H9 (cell line): ENCODE measurements at regions not wholly inside any gene's neighbourhood (a gene's known extent, or its start where the extent isn't known, plus 50 kb on each side); places are given as distances from the start of the nearest gene placed in this dataset.

Source experiments
- DNase-seq: peaks from one replicate; pipeline ENCODE4 v3.0.0-alpha.2; 2017
- H2AFZ ChIP-seq: one replicate; pipeline ENCODE4 v1.6.1; 2013; ENCODE audit warnings: mild to moderate bottlenecking, low read length, control low read depth, moderate library complexity
- H2AK5ac ChIP-seq: 2 replicates; pipeline ENCODE4 v1.6.1; 2013; ENCODE audit warnings: low read length, control low read depth, mixed read lengths; ENCODE audit not compliant: insufficient read length
- H2BK120ac ChIP-seq: one replicate; pipeline ENCODE4 v1.6.1; 2013; ENCODE audit warnings: low read depth, mild to moderate bottlenecking, low read length, control low read depth, inconsistent platforms; ENCODE audit not compliant: poor library complexity, severe bottlenecking
- H2BK12ac ChIP-seq: 2 replicates; pipeline ENCODE4 v1.6.1; 2013; ENCODE audit warnings: low read length, control low read depth, mixed read lengths, low read depth; ENCODE audit not compliant: insufficient read length
- H2BK15ac ChIP-seq: 2 replicates; pipeline ENCODE4 v1.6.1; 2013; ENCODE audit warnings: low read depth, low read length, control low read depth
- H2BK20ac ChIP-seq: one replicate; pipeline ENCODE4 v1.6.1; 2013; ENCODE audit warnings: low read depth, mild to moderate bottlenecking, low read length, control low read depth, inconsistent platforms; ENCODE audit not compliant: poor library complexity, severe bottlenecking
- H2BK5ac ChIP-seq: 2 replicates; pipeline ENCODE4 v1.6.1; 2013; ENCODE audit warnings: low read length, control low read depth, mixed read lengths; ENCODE audit not compliant: insufficient read length
- H3K14ac ChIP-seq: 2 replicates; pipeline ENCODE4 v1.6.1; 2013; ENCODE audit warnings: low read length, control low read depth; ENCODE audit not compliant: insufficient read depth
- H3K18ac ChIP-seq: 2 replicates; pipeline ENCODE4 v1.6.1; 2013; ENCODE audit warnings: low read depth, mild to moderate bottlenecking, mixed read lengths, low read length, control low read depth; ENCODE audit not compliant: insufficient read length
- H3K23ac ChIP-seq: 2 replicates; pipeline ENCODE4 v1.6.1; 2013; ENCODE audit warnings: low read length, control low read depth, mixed read lengths, low read depth; ENCODE audit not compliant: insufficient read length
- H3K23me2 ChIP-seq: 2 replicates; pipeline ENCODE4 v1.6.1; 2013; ENCODE audit warnings: low read depth, mild to moderate bottlenecking, mixed read lengths, low read length, control low read depth; ENCODE audit not compliant: insufficient read length, poor library complexity, severe bottlenecking
- H3K27ac ChIP-seq: 2 replicates; pipeline ENCODE4 v1.5.1; 2013; ENCODE audit warnings: low read length, control low read depth, mixed read lengths, low read depth; ENCODE audit not compliant: insufficient read length
- H3K27me3 ChIP-seq: 2 replicates; pipeline ENCODE4 v1.6.1; 2013; ENCODE audit warnings: low read length, control low read depth, inconsistent platforms; ENCODE audit not compliant: insufficient read depth
- H3K4ac ChIP-seq: 2 replicates; pipeline ENCODE4 v1.6.1; 2013; ENCODE audit warnings: low read depth, mild to moderate bottlenecking, control low read depth, inconsistent platforms, low read length, moderate library complexity
- H3K4me1 ChIP-seq: 2 replicates; pipeline ENCODE4 v1.6.1; 2013; ENCODE audit warnings: low read length, control low read depth, inconsistent platforms; ENCODE audit not compliant: insufficient read depth
- H3K4me2 ChIP-seq: 2 replicates; pipeline ENCODE4 v1.6.1; 2013; ENCODE audit warnings: low read length, control low read depth, mixed read lengths; ENCODE audit not compliant: insufficient read length, insufficient read depth
- H3K56ac ChIP-seq: 2 replicates; pipeline ENCODE4 v1.6.1; 2013; ENCODE audit warnings: low read depth, mild to moderate bottlenecking, mixed read lengths, low read length, control low read depth; ENCODE audit not compliant: insufficient read length
- H3K79me1 ChIP-seq: 2 replicates; pipeline ENCODE4 v1.6.1; 2013; ENCODE audit warnings: low read depth, mild to moderate bottlenecking, moderate library complexity, low read length, control low read depth, inconsistent platforms; ENCODE audit not compliant: insufficient read depth, poor library complexity, severe bottlenecking
- H3K79me2 ChIP-seq: 2 replicates; pipeline ENCODE4 v1.6.1; 2013; ENCODE audit warnings: low read length, control low read depth, inconsistent platforms; ENCODE audit not compliant: insufficient read depth
- H3K9ac ChIP-seq: 2 replicates; pipeline ENCODE4 v1.6.1; 2013; ENCODE audit warnings: low read length, control low read depth, mixed read lengths; ENCODE audit not compliant: insufficient read length; ENCODE audit errors: extremely low read depth
- H3K9me3 ChIP-seq: one replicate; pipeline ENCODE4 v1.6.1; 2013; ENCODE audit warnings: low read depth, low read length, inconsistent platforms; ENCODE audit not compliant: control insufficient read depth
- H3T11ph ChIP-seq: one replicate; pipeline ENCODE4 v1.6.1; 2013; ENCODE audit warnings: mild to moderate bottlenecking, low read length, control low read depth, inconsistent platforms
- H4K20me1 ChIP-seq: one replicate; pipeline ENCODE4 v1.6.1; 2013; ENCODE audit not compliant: control insufficient read depth, insufficient read length, insufficient read depth
- H4K5ac ChIP-seq: 2 replicates; pipeline ENCODE4 v1.6.1; 2013; ENCODE audit warnings: low read depth, mild to moderate bottlenecking, mixed read lengths, low read length, control low read depth; ENCODE audit not compliant: insufficient read length
- H4K8ac ChIP-seq: replicated peaks from 2 replicates; pipeline ENCODE4 v1.6.1; 2013; ENCODE audit warnings: low read length, control low read depth, mixed read lengths, low read depth; ENCODE audit not compliant: insufficient read length
- H4K91ac ChIP-seq: 2 replicates; pipeline ENCODE4 v1.6.1; 2013; ENCODE audit warnings: low read depth, mild to moderate bottlenecking, moderate library complexity, mixed read lengths, low read length, control low read depth; ENCODE audit not compliant: insufficient read length
- H3K27ac Mint-ChIP-seq, 3 experiments: 2 replicates in 2 of 3; 3 replicates in 1 of 3; pipeline ENCODE4 v1.8.0; 2020 to 2021; ENCODE audit warnings: mixed read lengths in 3 of 3, mild to moderate bottlenecking in 1 of 3, moderate library complexity in 1 of 3
- H3K27me3 Mint-ChIP-seq: 2 replicates; pipeline ENCODE4 v1.8.0; 2021; ENCODE audit warnings: low read depth, mild to moderate bottlenecking, moderate library complexity, mixed read lengths
- H3K36me3 Mint-ChIP-seq, 3 experiments: 2 replicates in 2 of 3; 3 replicates in 1 of 3; pipeline ENCODE4 v1.8.0; 2020 to 2021; ENCODE audit warnings: low read depth in 3 of 3, mixed read lengths in 3 of 3; ENCODE audit not compliant: insufficient read depth in 1 of 3
- H3K4me1 Mint-ChIP-seq, 2 experiments: 2 replicates each; pipeline ENCODE4 v1.8.0; 2020; ENCODE audit warnings: mixed read lengths in 2 of 2
- H3K4me3 Mint-ChIP-seq, 2 experiments: 2 replicates in 1 of 2; 3 replicates in 1 of 2; pipeline ENCODE4 v1.8.0; 2020 to 2021; ENCODE audit warnings: mild to moderate bottlenecking in 2 of 2, mixed read lengths in 2 of 2, moderate library complexity in 1 of 2
- H3K9me3 Mint-ChIP-seq, 2 experiments: 2 replicates in 1 of 2; 3 replicates in 1 of 2; pipeline ENCODE4 v1.8.0; 2020; ENCODE audit warnings: mild to moderate bottlenecking in 2 of 2, mixed read lengths in 2 of 2, moderate library complexity in 1 of 2
- WGBS: extraction: QIAGEN DNeasy Blood & Tissue Kit; methylation state at CpG from one replicate; pipeline ENCODE4 v1.1.7; 2013; ENCODE audit warnings: missing lambda C conversion rate, low lambda C conversion rate, mixed read lengths; ENCODE audit not compliant: insufficient read length; ENCODE audit errors: extremely low coverage; 5-methylcytosine and 5-hydroxymethylcytosine counted together
- TF ChIP-seq, protein P1 (sequence below): fragments of 200-600 bp; sonication (generic); conservative IDR thresholded peaks from 3 replicates; pipeline ENCODE4 v1.8.0; 2021; ENCODE audit warnings: antibody characterized with exemption, mild to moderate bottlenecking

DNA sequence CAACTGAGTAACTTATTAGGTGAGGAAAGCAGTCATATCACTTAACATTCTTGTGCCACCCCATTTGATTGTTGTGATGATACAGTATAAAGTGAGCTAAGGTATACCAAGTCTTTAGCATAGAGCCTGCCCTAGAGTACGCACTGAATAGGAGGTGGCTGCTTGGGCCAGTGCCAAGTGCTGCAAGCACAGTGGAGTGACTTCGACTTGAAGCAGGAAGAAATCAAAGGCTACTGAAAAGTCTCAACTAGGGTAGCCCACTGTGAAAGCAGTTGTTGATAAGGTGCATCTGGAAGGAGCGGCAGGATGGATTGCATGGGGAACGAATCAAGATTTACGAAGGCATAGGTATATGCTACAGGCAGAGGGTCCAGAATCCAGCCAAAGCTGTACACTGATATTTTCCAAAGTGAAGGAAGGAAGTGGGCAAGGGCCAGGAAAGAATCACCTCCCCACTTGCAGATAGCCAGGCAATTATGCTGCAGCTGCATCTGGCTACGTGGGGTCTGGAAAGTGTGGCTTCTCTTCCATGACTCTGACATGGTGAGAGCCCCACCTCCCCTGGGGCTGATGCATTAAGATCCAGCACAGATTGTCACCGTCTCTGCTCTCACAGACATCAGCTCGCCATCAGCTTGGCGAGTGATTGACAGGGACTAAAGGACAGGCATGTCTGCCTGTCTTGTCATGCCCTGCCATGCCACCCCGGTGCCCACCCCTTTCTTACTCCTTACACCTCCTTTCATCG, 287.0 kb upstream of the PLXNA2 start:
- Histone ChIP-seq H3K79me1 (no peaks in the 10 kb centered on the region), H2BK5ac (no peak overlapping the region), H4K5ac (no peak overlapping the region), H3K23me2 (no peaks in the 10 kb centered on the region), H3K4me2 (no peak overlapping the region), H3K23ac (no peak overlapping the region), H3K18ac (no peak overlapping the region), H2BK12ac (no peak overlapping the region), H4K91ac (no peak overlapping the region), H3K9me3 (no peaks in the 10 kb centered on the region), H3K4ac (no peak overlapping the region), H3K79me2 (no peaks in the 10 kb centered on the region), H2AFZ (no peak overlapping the region), H3K27ac (no peak overlapping the region), H3K4me1 (peaks cover 9% of the 10 kb centered on the region; the same call in 1 of the 2 replicates), H3K56ac (no peak overlapping the region), H2BK20ac (no peak overlapping the region), H3K9ac (no peak overlapping the region), H4K20me1 (no peaks in the 10 kb centered on the region), H2BK120ac (no peak overlapping the region), H4K8ac (no peak overlapping the region), H3T11ph (no peak overlapping the region), H3K27me3 (no peaks in the 10 kb centered on the region), H2AK5ac (no peak overlapping the region), H2BK15ac (no peak overlapping the region), H3K14ac (no peak overlapping the region)
- no peak overlapping the region; a peak in 1 of 7 replicates for H3K27ac Mint-ChIP-seq
- no peaks in the 10 kb centered on the region; the same call in 1 of the 2 replicates for H3K27me3 Mint-ChIP-seq
- TF ChIP-seq, protein P1, sequence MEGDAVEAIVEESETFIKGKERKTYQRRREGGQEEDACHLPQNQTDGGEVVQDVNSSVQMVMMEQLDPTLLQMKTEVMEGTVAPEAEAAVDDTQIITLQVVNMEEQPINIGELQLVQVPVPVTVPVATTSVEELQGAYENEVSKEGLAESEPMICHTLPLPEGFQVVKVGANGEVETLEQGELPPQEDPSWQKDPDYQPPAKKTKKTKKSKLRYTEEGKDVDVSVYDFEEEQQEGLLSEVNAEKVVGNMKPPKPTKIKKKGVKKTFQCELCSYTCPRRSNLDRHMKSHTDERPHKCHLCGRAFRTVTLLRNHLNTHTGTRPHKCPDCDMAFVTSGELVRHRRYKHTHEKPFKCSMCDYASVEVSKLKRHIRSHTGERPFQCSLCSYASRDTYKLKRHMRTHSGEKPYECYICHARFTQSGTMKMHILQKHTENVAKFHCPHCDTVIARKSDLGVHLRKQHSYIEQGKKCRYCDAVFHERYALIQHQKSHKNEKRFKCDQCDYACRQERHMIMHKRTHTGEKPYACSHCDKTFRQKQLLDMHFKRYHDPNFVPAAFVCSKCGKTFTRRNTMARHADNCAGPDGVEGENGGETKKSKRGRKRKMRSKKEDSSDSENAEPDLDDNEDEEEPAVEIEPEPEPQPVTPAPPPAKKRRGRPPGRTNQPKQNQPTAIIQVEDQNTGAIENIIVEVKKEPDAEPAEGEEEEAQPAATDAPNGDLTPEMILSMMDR, result no peak
- DNase-seq, result no peak
- no peak overlapping the region for H3K4me3 Mint-ChIP-seq
- H3K36me3 Mint-ChIP-seq, result no peaks in the 10 kb centered on the region
- peaks cover 27% of the 10 kb centered on the region in 2 experiments for H3K4me1 Mint-ChIP-seq
- H3K9me3 Mint-ChIP-seq, result no peaks in the 10 kb centered on the region
- WGBS, result no CpG with 5 or more reads among the region's 11 CpGs
